IMR-90 (cell line): ENCODE measurements at regions not wholly inside any gene's neighbourhood (a gene's known extent, or its start where the extent isn't known, plus 50 kb on each side); places are given as distances from the start of the nearest gene placed in this dataset.

Experiments used
- ATAC-seq: fragments of 200-7000 bp; cut with Tn5 transposase; 2 replicates; pipeline ENCODE4 v1.9.1; 2020; ENCODE audit warnings: low read depth, mild to moderate bottlenecking, moderate library complexity
- BruUV-seq: library from RNA; stranded (reverse); fragments of 400-500 nt; replicated peaks from 2 replicates; lab custom pipeline; 2021; lab: Mats Ljungman, UMichigan
- CTCF ChIA-PET: fragments of 300-600 bp; formaldehyde crosslinking; extraction: SDS; loops from one replicate; lab custom pipeline; 2021; ENCODE audit warnings: antibody characterized with exemption; lab: Yijun Ruan, JAX
- POLR2A ChIA-PET: fragments of 300-600 bp; sonication (Branson Sonifier 250); formaldehyde crosslinking; loops from one replicate; lab custom pipeline; 2022; ENCODE audit warnings: antibody characterized with exemption; ENCODE audit not compliant: unreplicated experiment; lab: Charles Lee
- DNase-seq: peaks from one replicate; pipeline ENCODE4 v3.0.0; 2013
- H2AFZ ChIP-seq: replicated peaks from 2 replicates; pipeline ENCODE3; 2013; ENCODE audit warnings: low read length, mild to moderate bottlenecking; ENCODE audit not compliant: poor library complexity
- H2AK5ac ChIP-seq: 2 replicates; pipeline ENCODE4 v1.6.1; 2013; ENCODE audit warnings: low read depth, low read length, inconsistent platforms
- H2AK9ac ChIP-seq: replicated peaks from 2 replicates; pipeline ENCODE3; 2013; ENCODE audit warnings: mild to moderate bottlenecking, low read depth, low read length, moderate library complexity; ENCODE audit not compliant: poor library complexity
- H2BK120ac ChIP-seq: 2 replicates; pipeline ENCODE4 v1.6.1; 2013; ENCODE audit warnings: low read depth, low read length, inconsistent platforms
- H2BK15ac ChIP-seq: 3 replicates; pipeline ENCODE4 v1.6.1; 2013; ENCODE audit warnings: low read depth, low read length, inconsistent platforms
- H2BK20ac ChIP-seq: 2 replicates; pipeline ENCODE4 v1.6.1; 2013; ENCODE audit warnings: low read depth, mild to moderate bottlenecking, inconsistent platforms, low read length, moderate library complexity
- H2BK5ac ChIP-seq: 2 replicates; pipeline ENCODE4 v1.6.1; 2013; ENCODE audit warnings: mild to moderate bottlenecking, low read depth, low read length, inconsistent platforms; ENCODE audit not compliant: poor library complexity, severe bottlenecking
- H3K14ac ChIP-seq: replicated peaks from 2 replicates; pipeline ENCODE4 v1.6.1; 2013; ENCODE audit warnings: low read depth, low read length, inconsistent platforms
- H3K18ac ChIP-seq: 2 replicates; pipeline ENCODE4 v1.6.1; 2013; ENCODE audit warnings: low read depth, low read length, control low read depth
- H3K23ac ChIP-seq: 2 replicates; pipeline ENCODE4 v1.6.1; 2013; ENCODE audit warnings: low read depth, low read length, inconsistent platforms
- H3K27ac ChIP-seq: 2 replicates; pipeline ENCODE4 v1.5.1; 2013; ENCODE audit warnings: mild to moderate bottlenecking, control low read depth, low read length; ENCODE audit not compliant: insufficient read depth
- H3K27me3 ChIP-seq: 2 replicates; pipeline ENCODE4 v1.6.1; 2013; ENCODE audit warnings: low read length; ENCODE audit not compliant: control insufficient read depth, insufficient read depth
- H3K36me3 ChIP-seq: 2 replicates; pipeline ENCODE4 v1.6.1; 2013; ENCODE audit warnings: low read length, mixed read lengths; ENCODE audit not compliant: control insufficient read depth, insufficient read depth
- H3K4ac ChIP-seq: 2 replicates; pipeline ENCODE4 v1.6.1; 2013; ENCODE audit warnings: low read depth, low read length, inconsistent platforms
- H3K4me1 ChIP-seq: 2 replicates; pipeline ENCODE4 v1.6.1; 2013; ENCODE audit warnings: low read length, mixed read lengths; ENCODE audit not compliant: control insufficient read depth, insufficient read depth
- H3K4me2 ChIP-seq: 2 replicates; pipeline ENCODE4 v1.6.1; 2013; ENCODE audit warnings: low read depth, mild to moderate bottlenecking, control low read depth, low read length, moderate library complexity
- H3K4me3 ChIP-seq: 2 replicates; pipeline ENCODE4 v1.5.1; 2013; ENCODE audit warnings: low read depth, mild to moderate bottlenecking, control low read depth, low read length, moderate library complexity; ENCODE audit not compliant: insufficient read depth
- H3K56ac ChIP-seq: 2 replicates; pipeline ENCODE4 v1.6.1; 2013; ENCODE audit warnings: low read length, inconsistent platforms; ENCODE audit not compliant: insufficient read depth; ENCODE audit errors: extremely low read depth
- H3K79me1 ChIP-seq, 2 experiments: 2 replicates each; pipeline ENCODE4 v1.6.1; 2013; ENCODE audit warnings: low read length in 2 of 2, inconsistent platforms in 1 of 2, low read depth in 1 of 2
- H3K9ac ChIP-seq: 2 replicates; pipeline ENCODE4 v1.6.1; 2013; ENCODE audit warnings: low read depth, low read length, control low read depth
- H3K9me1 ChIP-seq: 2 replicates; pipeline ENCODE4 v1.6.1; 2013; ENCODE audit warnings: low read length, inconsistent platforms; ENCODE audit not compliant: insufficient read depth
- H3K9me3 ChIP-seq: 2 replicates; pipeline ENCODE4 v1.6.1; 2013; ENCODE audit warnings: low read length; ENCODE audit not compliant: control insufficient read depth, insufficient read depth
- H4K20me1 ChIP-seq: 2 replicates; pipeline ENCODE4 v1.6.1; 2013; ENCODE audit warnings: low read length, inconsistent platforms; ENCODE audit not compliant: insufficient read depth
- H4K5ac ChIP-seq: 2 replicates; pipeline ENCODE4 v1.6.1; 2013; ENCODE audit warnings: mild to moderate bottlenecking, low read depth, low read length, control low read depth
- H4K8ac ChIP-seq, 2 experiments: 2 replicates each; pipeline ENCODE4 v1.6.1; 2013; ENCODE audit warnings: low read depth in 2 of 2, low read length in 2 of 2, control low read depth in 1 of 2, inconsistent platforms in 1 of 2
- H4K91ac ChIP-seq: 2 replicates; pipeline ENCODE4 v1.6.1; 2013; ENCODE audit warnings: low read depth, low read length, inconsistent platforms; ENCODE audit not compliant: insufficient read depth
- BHLHE40 ChIP-seq: fragments of 150-350 bp; IDR thresholded peaks from 2 replicates; pipeline ENCODE4 v1.6.1; 2016; ENCODE audit warnings: mild to moderate bottlenecking, low read depth, low read length
- CEBPB ChIP-seq: IDR thresholded peaks from 2 replicates; pipeline ENCODE4 v1.6.1; 2012; ENCODE audit warnings: low read depth, low read length, improper control_type of control experiment
- CHD1 ChIP-seq: IDR thresholded peaks from 2 replicates; pipeline ENCODE4 v1.6.1; 2012; ENCODE audit warnings: low read depth, low read length, improper control_type of control experiment
- CTCF ChIP-seq: conservative IDR thresholded peaks from 2 replicates; pipeline ENCODE4 v1.5.1; 2012; ENCODE audit warnings: mild to moderate bottlenecking, low read depth, low read length, improper control_type of control experiment
- FOS ChIP-seq: fragments of 150-350 bp; IDR thresholded peaks from 2 replicates; pipeline ENCODE4 v1.6.1; 2016; ENCODE audit warnings: low read depth, low read length
- MAFK ChIP-seq: IDR thresholded peaks from 2 replicates; pipeline ENCODE4 v1.6.1; 2012; ENCODE audit warnings: low read depth, low read length, improper control_type of control experiment
- MAZ ChIP-seq: IDR thresholded peaks from 2 replicates; pipeline ENCODE4 v1.6.1; 2012; ENCODE audit warnings: low read depth, mild to moderate bottlenecking, low read length, improper control_type of control experiment, moderate library complexity, borderline replicate concordance
- MXI1 ChIP-seq: IDR thresholded peaks from 2 replicates; pipeline ENCODE4 v1.6.1; 2012; ENCODE audit warnings: low read depth, mild to moderate bottlenecking, low read length, moderate library complexity, borderline replicate concordance
- NFE2L2 ChIP-seq: fragments of 150-350 bp; IDR thresholded peaks from 2 replicates; pipeline ENCODE4 v1.6.1; 2016; ENCODE audit warnings: low read depth, mild to moderate bottlenecking, low read length
- POLR2A ChIP-seq: IDR thresholded peaks from 2 replicates; pipeline ENCODE4 v1.6.1; 2012; ENCODE audit warnings: mild to moderate bottlenecking, low read depth, low read length
- RAD21 ChIP-seq: IDR thresholded peaks from 2 replicates; pipeline ENCODE4 v1.6.1; 2012; ENCODE audit warnings: low read length, improper control_type of control experiment
- RCOR1 ChIP-seq: IDR thresholded peaks from 2 replicates; pipeline ENCODE4 v1.6.1; 2012; ENCODE audit warnings: mild to moderate bottlenecking, low read length, improper control_type of control experiment; ENCODE audit not compliant: insufficient replicate concordance
- RFX5 ChIP-seq: IDR thresholded peaks from 2 replicates; pipeline ENCODE4 v1.8.0; 2012; ENCODE audit warnings: low read depth, mild to moderate bottlenecking, low read length, moderate library complexity
- SMC3 ChIP-seq: fragments of 150-350 bp; IDR thresholded peaks from 2 replicates; pipeline ENCODE4 v1.6.1; 2016; ENCODE audit warnings: low read depth, mild to moderate bottlenecking, antibody characterized with exemption, low read length, moderate library complexity
- WGBS, 2 experiments: methylation state at CpG; one replicate each; pipeline versions ENCODE4 v1.1.5 to v1.1.7; 2013; ENCODE audit warnings: missing lambda C conversion rate in 2 of 2; ENCODE audit not compliant: insufficient read length in 1 of 2; ENCODE audit errors: extremely low coverage in 2 of 2; 5-methylcytosine and 5-hydroxymethylcytosine counted together
- dilution Hi-C: fragments of 300-500 bp; cut with HindIII; formaldehyde crosslinking; loops from one replicate; pipeline ENCODE4 v1.14.3; 2018; ENCODE audit warnings: low sequenced_read_pairs; ENCODE audit not compliant: unreplicated experiment
- in situ Hi-C: fragments of 300-500 bp; cut with MboI; formaldehyde crosslinking; loops from 3 replicates; pipeline ENCODE4 v1.14.3; 2019; ENCODE audit warnings: low sequenced_read_pairs, inconsistent platforms, mixed read lengths
- intact Hi-C: fragments of 100-400 bp; cut with micrococcal nuclease; formaldehyde crosslinking; loops from 2 replicates; pipeline ENCODE4 v1.10.0; 2022
- TF ChIP-seq, protein P1 (sequence below): fragments of 150-350 bp; IDR thresholded peaks from 2 replicates; pipeline ENCODE4 v1.6.1; 2016; ENCODE audit warnings: low read depth, mild to moderate bottlenecking, low read length, moderate library complexity, borderline replicate concordance
- TF ChIP-seq, protein P2 (sequence below): fragments of 150-350 bp; IDR thresholded peaks from 2 replicates; pipeline ENCODE4 v1.6.1; 2017; ENCODE audit warnings: mild to moderate bottlenecking, antibody characterized with exemption, low read length, low read depth

GRCh38 chr7:19999681-20000080, 217.5 kb downstream of the MACC1 start:
- in situ Hi-C loops, result no loop called here
- no peak for ATAC-seq
- CTCF ChIA-PET, result no interaction called here

More at GRCh38 chr7:19999681-20000080, 217.5 kb downstream of the MACC1 start:
- no peak for TF ChIP-seq CHD1
- no peak for TF ChIP-seq POLR2A
- TF ChIP-seq, protein P1, sequence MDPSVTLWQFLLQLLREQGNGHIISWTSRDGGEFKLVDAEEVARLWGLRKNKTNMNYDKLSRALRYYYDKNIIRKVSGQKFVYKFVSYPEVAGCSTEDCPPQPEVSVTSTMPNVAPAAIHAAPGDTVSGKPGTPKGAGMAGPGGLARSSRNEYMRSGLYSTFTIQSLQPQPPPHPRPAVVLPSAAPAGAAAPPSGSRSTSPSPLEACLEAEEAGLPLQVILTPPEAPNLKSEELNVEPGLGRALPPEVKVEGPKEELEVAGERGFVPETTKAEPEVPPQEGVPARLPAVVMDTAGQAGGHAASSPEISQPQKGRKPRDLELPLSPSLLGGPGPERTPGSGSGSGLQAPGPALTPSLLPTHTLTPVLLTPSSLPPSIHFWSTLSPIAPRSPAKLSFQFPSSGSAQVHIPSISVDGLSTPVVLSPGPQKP, result no peak
- TF ChIP-seq RFX5, result no peak
- TF ChIP-seq, protein P2, sequence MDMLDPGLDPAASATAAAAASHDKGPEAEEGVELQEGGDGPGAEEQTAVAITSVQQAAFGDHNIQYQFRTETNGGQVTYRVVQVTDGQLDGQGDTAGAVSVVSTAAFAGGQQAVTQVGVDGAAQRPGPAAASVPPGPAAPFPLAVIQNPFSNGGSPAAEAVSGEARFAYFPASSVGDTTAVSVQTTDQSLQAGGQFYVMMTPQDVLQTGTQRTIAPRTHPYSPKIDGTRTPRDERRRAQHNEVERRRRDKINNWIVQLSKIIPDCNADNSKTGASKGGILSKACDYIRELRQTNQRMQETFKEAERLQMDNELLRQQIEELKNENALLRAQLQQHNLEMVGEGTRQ, result no peak
- TF ChIP-seq FOS, result no peak
- TF ChIP-seq RCOR1, result no peak
- TF ChIP-seq CEBPB, result no peak
- TF ChIP-seq MAFK, result no peak
- no peak for TF ChIP-seq CTCF
- TF ChIP-seq BHLHE40, result no peak
- TF ChIP-seq SMC3, result no peak
- no peak for TF ChIP-seq MXI1
- no peak for TF ChIP-seq NFE2L2
- TF ChIP-seq RAD21, result no peak
- no peak for TF ChIP-seq MAZ
- Histone ChIP-seq H3K4me3 (no peak overlapping the region), H3K79me1 (no peaks in the 10 kb centered on the region), H3K27ac (no peak overlapping the region), H2BK120ac (no peak overlapping the region), H2AK9ac (no peak overlapping the region), H3K9ac (no peak overlapping the region), H2BK15ac (no peak overlapping the region), H3K9me3 (no peaks in the 10 kb centered on the region), H3K23ac (no peak overlapping the region), H3K4me2 (no peak overlapping the region), H3K56ac (no peak overlapping the region), H3K27me3 (no peaks in the 10 kb centered on the region), H4K5ac (no peak overlapping the region), H4K91ac (no peak overlapping the region), H4K20me1 (no peaks in the 10 kb centered on the region), H3K4me1 (no peaks in the 10 kb centered on the region), H2AK5ac (no peak overlapping the region), H3K36me3 (no peaks in the 10 kb centered on the region), H3K9me1 (no peaks in the 10 kb centered on the region), H3K4ac (no peak overlapping the region), H4K8ac (no peak overlapping the region), H2BK5ac (no peak overlapping the region), H2AFZ (no peak overlapping the region), H3K18ac (no peak overlapping the region), H2BK20ac (no peak overlapping the region), H3K14ac (no peak overlapping the region)
- POLR2A ChIA-PET, result no interaction called here
- intact Hi-C loops (no loop called here), dilution Hi-C loops (no loop called here)
- WGBS, 2 experiments, result no CpG with 5 or more reads among the region's 1 CpG
- BruUV-seq, result no TSS peak
- DNase-seq, result no peak
